K562 (cell line): ENCODE measurements at regions not wholly inside any gene's neighbourhood (a gene's known extent, or its start where the extent isn't known, plus 50 kb on each side); places are given as distances from the start of the nearest gene placed in this dataset.

Source experiments
- HMGN3 ChIP-seq: IDR thresholded peaks from 2 replicates; pipeline ENCODE4 v1.6.1; 2011; ENCODE audit warnings: borderline replicate concordance, low read depth, mild to moderate bottlenecking, mixed read lengths, low read length; ENCODE audit not compliant: insufficient read length; ENCODE audit errors: extremely low read depth
- HNRNPLL ChIP-seq: fragments of 200-400 bp; formaldehyde crosslinking; IDR thresholded peaks from 2 replicates; pipeline ENCODE4 v1.6.1; 2017; ENCODE audit warnings: low read length, low read depth, mild to moderate bottlenecking; ENCODE audit not compliant: poor library complexity, severe bottlenecking
- TCF7L2 ChIP-seq: fragments of 150-350 bp; IDR thresholded peaks from 2 replicates; pipeline ENCODE4 v1.6.1; 2016; ENCODE audit warnings: low read depth, mild to moderate bottlenecking, low read length, moderate library complexity
- TCFL5 ChIP-seq: fragments of 250-450 bp; sonication (Bioruptor Pico); conservative IDR thresholded peaks from 2 replicates; pipeline ENCODE4 v1.6.1; 2021; ENCODE audit warnings: mild to moderate bottlenecking, moderate library complexity, matching md5 sums
- TF ChIP-seq, protein P1 (sequence below): fragments of 150-350 bp; conservative IDR thresholded peaks from 2 replicates; pipeline ENCODE4 v1.6.1; 2014; ENCODE audit warnings: low read length
- TF ChIP-seq, protein P2 (sequence below): sonication (generic); formaldehyde crosslinking; IDR thresholded peaks from 2 replicates; pipeline ENCODE4 v1.8.0; 2022; ENCODE audit warnings: missing genetic modification reagents, mild to moderate bottlenecking, moderate library complexity, borderline replicate concordance
- TF ChIP-seq, protein P3 (sequence below): fragments of 250-450 bp; sonication (Bioruptor Pico); IDR thresholded peaks from 2 replicates; pipeline ENCODE4 v1.4.0; 2020

DNA sequence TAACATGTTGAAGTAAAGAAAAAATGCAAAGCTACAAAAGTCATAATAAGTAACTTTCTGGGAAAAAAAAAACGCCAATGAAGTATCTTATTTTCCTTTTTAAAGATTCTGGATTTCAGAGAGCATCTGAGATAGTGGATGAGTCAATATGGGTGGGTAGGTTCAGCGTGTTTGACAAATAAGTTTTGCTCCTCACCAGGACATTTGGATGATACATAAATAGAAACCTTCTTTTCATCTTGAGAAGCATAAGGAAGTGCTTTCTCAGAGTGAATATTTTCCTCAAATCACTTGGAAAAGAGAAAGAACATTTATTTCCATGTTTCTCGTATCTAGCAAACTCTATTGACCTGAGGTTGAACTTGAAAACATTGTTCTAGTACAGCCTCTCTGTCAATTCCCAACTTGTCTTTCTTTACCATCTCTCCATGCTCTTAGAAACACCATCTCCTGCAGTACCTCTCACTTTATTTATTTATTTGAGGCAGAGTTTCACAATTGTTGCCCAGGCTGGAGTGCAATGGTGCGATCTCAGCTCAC lies 463.2 kb downstream of the KLF5 start (continued):
- TF ChIP-seq, protein P1, sequence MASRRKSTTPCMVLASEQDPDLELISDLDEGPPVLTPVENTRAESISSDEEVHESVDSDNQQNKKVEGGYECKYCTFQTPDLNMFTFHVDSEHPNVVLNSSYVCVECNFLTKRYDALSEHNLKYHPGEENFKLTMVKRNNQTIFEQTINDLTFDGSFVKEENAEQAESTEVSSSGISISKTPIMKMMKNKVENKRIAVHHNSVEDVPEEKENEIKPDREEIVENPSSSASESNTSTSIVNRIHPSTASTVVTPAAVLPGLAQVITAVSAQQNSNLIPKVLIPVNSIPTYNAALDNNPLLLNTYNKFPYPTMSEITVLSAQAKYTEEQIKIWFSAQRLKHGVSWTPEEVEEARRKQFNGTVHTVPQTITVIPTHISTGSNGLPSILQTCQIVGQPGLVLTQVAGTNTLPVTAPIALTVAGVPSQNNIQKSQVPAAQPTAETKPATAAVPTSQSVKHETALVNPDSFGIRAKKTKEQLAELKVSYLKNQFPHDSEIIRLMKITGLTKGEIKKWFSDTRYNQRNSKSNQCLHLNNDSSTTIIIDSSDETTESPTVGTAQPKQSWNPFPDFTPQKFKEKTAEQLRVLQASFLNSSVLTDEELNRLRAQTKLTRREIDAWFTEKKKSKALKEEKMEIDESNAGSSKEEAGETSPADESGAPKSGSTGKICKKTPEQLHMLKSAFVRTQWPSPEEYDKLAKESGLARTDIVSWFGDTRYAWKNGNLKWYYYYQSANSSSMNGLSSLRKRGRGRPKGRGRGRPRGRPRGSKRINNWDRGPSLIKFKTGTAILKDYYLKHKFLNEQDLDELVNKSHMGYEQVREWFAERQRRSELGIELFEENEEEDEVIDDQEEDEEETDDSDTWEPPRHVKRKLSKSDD = no peak
- TF ChIP-seq, protein P2, sequence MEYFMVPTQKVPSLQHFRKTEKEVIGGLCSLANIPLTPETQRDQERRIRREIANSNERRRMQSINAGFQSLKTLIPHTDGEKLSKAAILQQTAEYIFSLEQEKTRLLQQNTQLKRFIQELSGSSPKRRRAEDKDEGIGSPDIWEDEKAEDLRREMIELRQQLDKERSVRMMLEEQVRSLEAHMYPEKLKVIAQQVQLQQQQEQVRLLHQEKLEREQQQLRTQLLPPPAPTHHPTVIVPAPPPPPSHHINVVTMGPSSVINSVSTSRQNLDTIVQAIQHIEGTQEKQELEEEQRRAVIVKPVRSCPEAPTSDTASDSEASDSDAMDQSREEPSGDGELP = no peak
- TF ChIP-seq, protein P3, sequence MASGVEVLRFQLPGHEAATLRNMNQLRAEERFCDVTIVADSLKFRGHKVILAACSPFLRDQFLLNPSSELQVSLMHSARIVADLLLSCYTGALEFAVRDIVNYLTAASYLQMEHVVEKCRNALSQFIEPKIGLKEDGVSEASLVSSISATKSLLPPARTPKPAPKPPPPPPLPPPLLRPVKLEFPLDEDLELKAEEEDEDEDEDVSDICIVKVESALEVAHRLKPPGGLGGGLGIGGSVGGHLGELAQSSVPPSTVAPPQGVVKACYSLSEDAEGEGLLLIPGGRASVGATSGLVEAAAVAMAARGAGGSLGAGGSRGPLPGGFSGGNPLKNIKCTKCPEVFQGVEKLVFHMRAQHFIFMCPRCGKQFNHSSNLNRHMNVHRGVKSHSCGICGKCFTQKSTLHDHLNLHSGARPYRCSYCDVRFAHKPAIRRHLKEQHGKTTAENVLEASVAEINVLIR (CRISPR knock-in tag) = no peak
- TF ChIP-seq TCF7L2 = no peak
- TF ChIP-seq HMGN3 = no peak
- no peak for TF ChIP-seq TCFL5 (CRISPR knock-in tag)
- TF ChIP-seq HNRNPLL = no peak
